NCI-H128 (cell line): ENCODE measurements at regions not wholly inside any gene's neighbourhood (a gene's known extent, or its start where the extent isn't known, plus 50 kb on each side); places are given as distances from the start of the nearest gene placed in this dataset.
A peak's percentile ranks its signal among the peaks of the same experiment; 100 is the strongest.

Source experiments
- DNase-seq: peaks from one replicate; lab custom pipeline; 2025; ENCODE audit not compliant: unreplicated experiment; lab: John Stamatoyannopoulos, UW

GRCh38 chr7:53940483-53940882, 601.7 kb upstream of the VSTM2A start:
- no peak for DNase-seq

- DNase-seq, result no peak
Observed at GRCh38 chr7:53947732-53948131, 594.4 kb upstream of the VSTM2A start.

GRCh38 chr7:53965716-53966115, 576.5 kb upstream of the VSTM2A start:
- DNase-seq, result no peak

- DNase-seq, result no peak
Observed at GRCh38 chr7:53983480-53983879, 558.7 kb upstream of the VSTM2A start.

GRCh38 chr7:53984776-53985175, 557.4 kb upstream of the VSTM2A start:
- DNase-seq, result no peak

GRCh38 chr7:53988376-53988775, 553.8 kb upstream of the VSTM2A start:
- no peak for DNase-seq

GRCh38 chr7:53993224-53993623, 549.0 kb upstream of the VSTM2A start:
- peak; percentile 89 for DNase-seq

GRCh38 chr7:53996876-53997275, 545.3 kb upstream of the VSTM2A start:
- no peak for DNase-seq

- DNase-seq, result no peak
Observed at GRCh38 chr7:54014765-54015164, 527.4 kb upstream of the VSTM2A start.

- DNase-seq, result no peak
Observed at GRCh38 chr7:54015251-54015650, 526.9 kb upstream of the VSTM2A start.

- DNase-seq, result no peak
Observed at GRCh38 chr7:54037873-54038272, 504.3 kb upstream of the VSTM2A start.

GRCh38 chr7:54060643-54061042, 481.5 kb upstream of the VSTM2A start:
- DNase-seq, result no peak

- DNase-seq, result no peak
Observed at GRCh38 chr7:54066643-54067042, 475.5 kb upstream of the VSTM2A start.

- no peak for DNase-seq
Observed at GRCh38 chr7:54069843-54070242, 472.3 kb upstream of the VSTM2A start.

- DNase-seq, result no peak
Observed at GRCh38 chr7:54072710-54073109, 469.5 kb upstream of the VSTM2A start.

GRCh38 chr7:54076616-54077015, 465.6 kb upstream of the VSTM2A start:
- DNase-seq, result no peak

GRCh38 chr7:54080525-54080924, 461.6 kb upstream of the VSTM2A start:
- DNase-seq, result no peak

- DNase-seq, result no peak
Observed at GRCh38 chr7:54080971-54081370, 461.2 kb upstream of the VSTM2A start.

GRCh38 chr7:54084340-54084739, 457.8 kb upstream of the VSTM2A start:
- DNase-seq, result no peak

- no peak for DNase-seq
Observed at GRCh38 chr7:54090652-54091213, 451.4 kb upstream of the VSTM2A start.

GRCh38 chr7:54091322-54091721, 450.9 kb upstream of the VSTM2A start:
- DNase-seq, result no peak

- DNase-seq, result no peak
Observed at GRCh38 chr7:54097886-54098285, 444.3 kb upstream of the VSTM2A start.

- DNase-seq, result no peak
Observed at GRCh38 chr7:54109501-54109900, 432.7 kb upstream of the VSTM2A start.
